NCI-H2107 treated with DMSO at 0.1 percent for 48 hours (cell line): ENCODE measurements at regions not wholly inside any gene's neighbourhood (a gene's known extent, or its start where the extent isn't known, plus 50 kb on each side); places are given as distances from the start of the nearest gene placed in this dataset.
"Not testable (repeated sequence)": the region's sequence is repeated elsewhere in the genome, so short reads cannot be mapped to it uniquely, and the experiment has no call there.

Source experiments
- DNase-seq: peaks from one replicate; lab custom pipeline; 2025; ENCODE audit not compliant: unreplicated experiment; lab: John Stamatoyannopoulos, UW

DNA sequence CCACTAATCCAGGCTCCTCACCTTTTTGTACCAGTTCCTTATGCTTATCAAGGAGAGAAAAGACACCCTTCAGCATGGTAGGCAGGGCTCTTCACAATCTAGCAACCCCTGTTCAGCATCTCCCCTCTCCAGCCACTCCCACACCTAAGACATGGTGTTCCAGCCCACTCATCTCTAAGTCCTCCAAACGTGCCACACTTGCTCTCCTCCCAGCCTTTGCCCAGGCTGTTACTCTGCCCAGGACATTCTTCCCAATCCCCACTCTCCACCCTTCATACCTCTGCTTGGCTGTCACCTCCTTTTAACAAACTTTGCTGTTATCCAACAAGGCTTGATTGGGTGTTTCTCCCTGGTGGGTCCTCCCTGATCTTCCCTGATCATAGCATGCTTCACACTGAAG lies 270.6 kb upstream of the CHAC2 start:
- DNase-seq, result no peak

GRCh38 chr2:53493210-53493609 lies 274.4 kb upstream of the CHAC2 start:
- DNase-seq, result no peak

GRCh38 chr2:53490659-53491058 lies 276.9 kb upstream of the CHAC2 start:
- peak; percentile 38 for DNase-seq

GRCh38 chr2:53486185-53486899 lies 281.3 kb upstream of the CHAC2 start:
- DNase-seq, result not testable (repeated sequence)

DNA sequence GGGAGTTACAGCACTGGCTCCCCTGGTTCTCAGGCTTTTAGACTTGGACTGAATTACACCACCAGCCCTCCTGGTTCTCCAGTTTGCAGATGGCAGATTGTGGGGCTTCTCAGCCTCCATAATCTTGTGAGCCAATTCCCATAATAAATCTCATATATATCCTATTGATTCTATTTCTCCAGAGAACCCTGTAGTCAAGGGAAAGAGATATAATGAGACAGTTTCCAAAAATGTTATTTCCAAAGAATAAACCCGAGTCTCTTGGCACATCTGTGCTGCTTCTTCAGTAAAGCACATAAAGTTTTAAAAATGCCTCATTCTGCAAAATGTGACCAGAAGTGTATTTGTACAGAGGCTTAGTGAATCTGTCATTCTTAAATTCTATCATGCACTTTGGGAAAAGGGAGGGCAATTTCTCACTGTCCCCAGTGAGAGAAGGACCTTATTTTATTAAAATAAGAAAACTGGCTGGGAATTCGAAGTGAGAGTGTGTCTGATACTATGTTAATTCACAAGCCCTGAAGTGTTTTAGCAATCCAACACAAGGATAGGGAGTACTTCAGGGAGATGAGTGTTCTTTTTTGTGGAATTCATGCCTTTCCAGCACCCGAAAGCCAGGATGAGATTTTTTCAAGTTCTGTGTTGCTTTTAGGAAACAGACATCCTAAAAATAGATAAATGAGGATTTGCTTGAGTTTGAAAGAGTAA lies 282.4 kb upstream of the CHAC2 start:
- no peak for DNase-seq

DNA sequence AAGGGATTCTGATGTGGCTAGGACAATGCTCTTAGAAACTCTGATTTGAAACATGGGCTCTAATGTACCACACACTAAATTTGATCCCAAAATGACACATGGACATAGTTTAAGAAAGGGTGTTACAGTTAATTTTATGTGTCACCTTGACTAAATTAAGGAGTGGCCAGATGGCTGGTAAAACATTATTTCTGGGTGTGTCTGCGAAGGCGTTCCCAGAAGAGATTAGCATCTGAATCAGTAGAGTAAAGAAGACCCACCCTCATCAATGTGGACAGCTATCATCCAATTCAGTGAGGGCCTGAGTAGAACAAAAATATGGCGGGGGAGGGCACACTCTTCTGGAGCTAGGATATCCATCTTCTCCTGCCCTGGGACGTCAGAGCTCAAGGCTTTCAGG lies 283.1 kb upstream of the CHAC2 start:
- DNase-seq, result no peak

GRCh38 chr2:53477517-53477916 lies 290.1 kb upstream of the CHAC2 start:
- no peak for DNase-seq

DNA sequence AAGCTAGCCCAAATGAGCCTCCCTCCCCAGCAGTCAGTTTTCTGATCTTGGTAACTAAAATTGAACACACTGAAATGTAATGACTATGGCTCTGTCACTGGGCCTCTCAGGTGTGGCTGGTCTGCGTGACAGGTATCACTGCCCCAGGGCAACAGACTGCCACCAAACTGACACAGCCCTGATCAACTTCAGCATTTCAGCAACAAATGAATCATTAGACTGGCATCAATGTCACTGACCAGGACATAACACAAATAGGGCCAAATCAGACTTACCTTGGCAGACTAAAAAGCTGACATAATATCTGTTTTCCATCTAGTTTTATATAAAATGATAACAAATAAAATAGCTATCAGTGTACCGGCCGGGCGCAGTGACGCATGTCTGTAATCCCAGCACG lies 290.8 kb upstream of the CHAC2 start:
- DNase-seq, result no peak

- no peak for DNase-seq
Measured at GRCh38 chr2:53475766-53476165, 291.8 kb upstream of the CHAC2 start.

DNA sequence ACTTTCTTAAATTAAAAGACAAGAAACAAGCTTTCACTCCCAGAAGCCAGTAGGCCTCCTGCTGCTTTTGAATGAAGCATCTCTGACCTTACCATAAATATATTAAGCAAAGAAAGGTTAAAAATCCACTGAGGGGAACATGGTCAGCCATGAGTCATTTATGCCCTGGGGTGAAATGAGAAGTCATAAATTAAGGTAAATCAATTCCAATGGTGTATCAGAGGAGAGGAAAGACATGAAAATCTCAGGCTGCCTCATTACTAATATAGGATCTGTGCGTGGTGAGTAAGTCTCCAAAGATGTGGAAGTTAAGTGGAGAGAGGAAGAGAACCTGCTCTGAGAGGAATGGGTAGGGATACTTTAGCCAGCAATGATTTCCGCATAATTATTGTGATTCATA lies 292.3 kb upstream of the CHAC2 start:
- no peak for DNase-seq

DNA sequence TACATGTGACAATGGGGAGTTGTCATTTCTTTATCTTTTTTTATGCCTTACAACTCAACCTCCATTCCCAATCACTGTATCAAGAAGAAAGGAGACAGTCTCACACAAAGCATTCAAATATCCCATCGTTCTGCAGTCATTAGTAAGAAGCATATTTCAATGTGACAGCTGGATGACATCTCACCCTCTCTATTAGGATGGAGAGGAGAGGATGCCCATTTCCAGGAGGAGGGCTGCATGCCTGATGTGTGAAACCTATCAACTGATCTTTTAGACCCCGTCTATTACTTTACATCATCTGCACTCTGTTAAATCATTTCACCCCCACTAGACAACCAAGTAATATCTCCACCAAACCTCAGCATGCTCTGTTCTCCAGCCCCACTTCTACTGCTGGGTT lies 292.7 kb upstream of the CHAC2 start:
- no peak for DNase-seq

- DNase-seq, result no peak
Measured at GRCh38 chr2:53473775-53474311, 293.8 kb upstream of the CHAC2 start.

GRCh38 chr2:53473236-53473635 lies 294.4 kb upstream of the CHAC2 start:
- DNase-seq, result peak; percentile 30

DNA sequence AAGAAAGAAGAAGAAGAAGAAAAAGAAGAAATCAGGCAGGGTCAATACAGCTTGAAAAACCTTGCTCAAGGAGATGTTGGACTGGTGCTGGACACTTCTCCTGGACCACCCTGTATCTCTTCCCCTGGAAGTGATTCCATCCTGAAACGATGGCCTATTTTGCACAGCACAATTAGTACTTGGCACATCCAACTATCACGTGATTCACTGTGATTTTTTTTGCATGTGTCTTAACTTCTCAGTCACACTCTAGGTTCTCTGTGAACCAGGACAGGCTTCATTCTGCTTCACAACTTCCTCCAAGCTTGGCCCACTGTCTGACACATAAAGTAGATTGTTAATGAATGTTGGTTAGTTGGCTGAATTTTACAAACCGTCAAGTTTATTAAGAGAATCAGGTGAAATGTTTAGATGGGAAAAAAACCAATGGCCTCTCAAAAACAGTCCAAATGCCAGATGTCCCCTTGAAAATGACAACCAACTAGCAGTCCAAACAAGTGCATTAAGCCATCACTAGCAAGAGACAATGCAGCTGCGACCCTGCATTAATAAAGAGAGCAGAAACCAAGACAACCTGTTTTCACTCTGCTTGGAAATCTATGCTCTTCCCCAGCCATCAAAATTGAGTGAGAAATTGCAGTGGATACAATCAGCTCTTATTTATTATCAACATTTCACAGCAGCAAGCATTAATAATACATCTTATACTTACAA lies 300.0 kb upstream of the CHAC2 start:
- DNase-seq, result no peak

DNA sequence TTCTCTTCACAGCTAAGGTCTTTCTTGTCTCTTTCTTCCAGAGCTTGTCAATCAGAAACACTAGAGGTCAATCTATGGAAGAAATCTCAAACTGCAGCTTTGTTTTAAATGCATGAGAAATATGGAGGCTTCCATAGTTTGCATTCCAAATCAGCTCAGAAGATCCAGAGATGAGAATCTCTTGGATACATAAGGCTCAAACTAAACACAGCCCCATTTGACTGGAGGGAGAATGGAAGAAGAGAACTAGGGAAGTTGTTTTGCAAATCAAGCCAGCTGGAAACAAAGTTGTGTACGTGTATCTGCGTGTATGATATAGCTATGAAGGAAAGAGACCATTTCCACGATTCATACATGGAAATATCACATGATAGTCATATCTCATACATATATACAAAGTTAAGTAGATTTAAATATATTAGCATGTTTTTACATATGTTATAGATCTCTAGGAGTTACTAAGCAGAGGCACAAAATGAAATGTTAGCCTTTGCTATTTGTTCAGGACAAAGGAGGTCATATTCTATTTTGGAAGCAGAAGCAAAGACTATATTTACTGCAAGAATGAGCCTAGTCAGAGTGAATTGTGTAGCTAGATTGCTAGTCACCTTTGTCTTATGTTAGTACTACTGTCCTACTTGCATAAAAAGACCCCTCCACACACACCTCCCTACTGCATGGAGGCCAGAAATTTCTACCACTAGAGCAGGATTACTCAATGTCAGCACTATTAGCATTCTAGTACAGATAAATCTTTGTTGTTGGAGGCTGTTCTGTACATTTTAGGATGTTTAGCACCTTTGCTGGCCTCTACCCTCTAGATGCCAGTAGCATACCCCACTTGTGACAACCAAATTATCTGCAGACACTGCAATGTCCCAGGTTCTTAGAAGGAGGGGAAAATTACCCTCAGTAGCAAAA lies 303.5 kb upstream of the CHAC2 start:
- DNase-seq, result no peak

DNA sequence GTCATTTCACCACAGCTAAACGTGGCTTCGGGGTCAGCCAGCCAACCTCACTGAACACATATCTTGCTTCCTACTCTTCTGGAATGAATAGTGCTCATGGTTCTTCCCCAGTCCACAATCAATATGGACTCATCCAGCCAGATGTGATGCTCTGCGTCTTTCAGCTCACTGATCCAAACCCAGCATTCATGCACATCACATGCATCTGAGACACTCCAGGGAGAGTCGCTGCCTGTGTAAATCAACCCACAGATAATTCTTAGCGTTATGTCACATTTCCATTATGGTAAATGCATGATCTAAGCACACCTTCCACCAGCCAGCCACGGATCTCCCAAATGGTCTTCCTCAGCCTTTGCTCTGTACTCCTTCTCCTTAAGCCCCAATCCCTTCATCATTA lies 306.7 kb upstream of the CHAC2 start:
- DNase-seq, result no peak

DNA sequence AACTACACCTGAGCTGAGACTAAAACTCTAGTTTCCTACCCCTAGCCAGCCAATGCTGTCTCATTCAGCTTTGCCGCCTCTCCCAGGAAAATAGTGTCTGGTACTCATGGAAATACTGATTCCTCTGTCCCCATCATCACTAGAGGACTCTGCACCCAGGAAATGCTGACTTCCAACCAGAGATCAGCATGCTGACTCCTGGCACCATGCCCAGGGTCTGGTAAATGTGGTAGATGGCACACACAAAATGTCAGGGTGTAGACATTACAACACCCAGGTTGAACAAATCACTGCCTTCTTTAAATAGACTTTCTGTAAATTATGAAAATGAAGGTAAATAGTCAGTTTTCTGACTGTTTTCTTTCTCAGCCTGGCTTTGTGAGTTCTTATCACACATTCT lies 307.3 kb upstream of the CHAC2 start:
- DNase-seq, result no peak

- no peak for DNase-seq
Measured at GRCh38 chr2:53455094-53455493, 312.5 kb upstream of the CHAC2 start.

DNA sequence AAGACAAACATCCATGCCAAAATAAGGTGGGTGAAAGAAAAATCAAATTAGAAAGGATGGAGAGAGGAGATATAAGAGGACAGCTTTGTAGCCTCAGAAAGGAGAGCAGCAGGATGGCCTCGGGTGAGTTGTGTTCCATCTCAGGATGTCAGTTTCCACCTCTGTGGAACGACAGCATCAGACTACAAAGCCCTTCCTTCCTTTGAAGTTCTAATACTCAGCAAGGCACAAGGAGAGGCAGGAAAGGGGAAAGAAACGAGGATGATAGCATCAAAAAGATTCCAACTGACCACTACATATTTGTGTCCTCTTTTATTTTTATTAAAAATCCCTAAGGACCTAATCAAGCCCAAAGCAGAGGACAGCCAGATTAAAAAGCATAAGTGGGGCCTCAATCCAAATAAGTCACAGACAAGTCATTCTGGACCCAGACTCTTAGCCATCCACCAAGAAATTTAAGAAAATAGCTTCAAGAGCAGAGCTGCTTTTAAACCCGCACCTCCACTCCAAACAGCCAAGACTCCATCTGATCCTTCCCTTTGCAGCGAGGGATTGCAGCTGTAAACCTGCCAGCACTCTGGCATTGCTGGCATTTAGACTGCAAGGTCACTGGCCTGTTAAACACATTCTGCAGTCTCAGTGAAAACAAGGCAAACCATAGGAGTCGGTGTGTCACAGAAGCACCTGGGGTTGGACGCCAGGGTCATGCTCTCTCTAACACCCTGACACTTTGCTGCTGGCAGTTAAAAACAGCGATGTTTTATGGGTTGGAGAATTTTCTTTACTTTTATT lies 314.5 kb upstream of the CHAC2 start:
- no peak for DNase-seq

- no peak for DNase-seq
Measured at GRCh38 chr2:53452400-53452799, 315.2 kb upstream of the CHAC2 start.
